ENCODE measurements at regions not wholly inside any gene's neighbourhood (a gene's known extent, or its start where the extent isn't known, plus 50 kb on each side); places are given as distances from the start of the nearest gene placed in this dataset.

DNA sequence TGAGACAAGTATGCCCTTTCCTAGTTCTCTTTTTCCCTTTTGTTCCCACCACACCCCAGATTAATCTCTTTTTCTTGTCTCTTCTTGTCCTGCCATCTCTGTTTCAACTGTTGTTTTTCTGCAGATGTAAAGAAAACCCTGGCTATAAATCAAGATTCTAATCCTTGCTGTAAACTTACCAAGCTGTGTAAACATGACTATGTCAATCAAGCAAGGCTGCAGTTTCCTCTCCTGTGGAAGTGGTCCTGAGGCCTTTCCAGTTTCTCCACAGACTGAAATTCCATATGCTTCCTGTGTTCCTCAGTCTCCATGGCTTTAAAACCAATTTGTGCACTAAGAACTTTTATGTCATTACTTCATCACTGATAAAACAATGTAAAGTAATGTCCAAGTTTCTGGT lies 288.8 kb upstream of the PIK3C3 start:
- TF ChIP-seq, protein P1, sequence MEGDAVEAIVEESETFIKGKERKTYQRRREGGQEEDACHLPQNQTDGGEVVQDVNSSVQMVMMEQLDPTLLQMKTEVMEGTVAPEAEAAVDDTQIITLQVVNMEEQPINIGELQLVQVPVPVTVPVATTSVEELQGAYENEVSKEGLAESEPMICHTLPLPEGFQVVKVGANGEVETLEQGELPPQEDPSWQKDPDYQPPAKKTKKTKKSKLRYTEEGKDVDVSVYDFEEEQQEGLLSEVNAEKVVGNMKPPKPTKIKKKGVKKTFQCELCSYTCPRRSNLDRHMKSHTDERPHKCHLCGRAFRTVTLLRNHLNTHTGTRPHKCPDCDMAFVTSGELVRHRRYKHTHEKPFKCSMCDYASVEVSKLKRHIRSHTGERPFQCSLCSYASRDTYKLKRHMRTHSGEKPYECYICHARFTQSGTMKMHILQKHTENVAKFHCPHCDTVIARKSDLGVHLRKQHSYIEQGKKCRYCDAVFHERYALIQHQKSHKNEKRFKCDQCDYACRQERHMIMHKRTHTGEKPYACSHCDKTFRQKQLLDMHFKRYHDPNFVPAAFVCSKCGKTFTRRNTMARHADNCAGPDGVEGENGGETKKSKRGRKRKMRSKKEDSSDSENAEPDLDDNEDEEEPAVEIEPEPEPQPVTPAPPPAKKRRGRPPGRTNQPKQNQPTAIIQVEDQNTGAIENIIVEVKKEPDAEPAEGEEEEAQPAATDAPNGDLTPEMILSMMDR (IDR thresholded peaks at IDR 0.05), result no peak
- TF ChIP-seq POLR2A (IDR thresholded peaks at IDR 0.05), result no peak

Measured in ovary (tissue), 3 donors.